ENCODE measurements at regions not wholly inside any gene's neighbourhood (a gene's known extent, or its start where the extent isn't known, plus 50 kb on each side); places are given as distances from the start of the nearest gene placed in this dataset.

DNA sequence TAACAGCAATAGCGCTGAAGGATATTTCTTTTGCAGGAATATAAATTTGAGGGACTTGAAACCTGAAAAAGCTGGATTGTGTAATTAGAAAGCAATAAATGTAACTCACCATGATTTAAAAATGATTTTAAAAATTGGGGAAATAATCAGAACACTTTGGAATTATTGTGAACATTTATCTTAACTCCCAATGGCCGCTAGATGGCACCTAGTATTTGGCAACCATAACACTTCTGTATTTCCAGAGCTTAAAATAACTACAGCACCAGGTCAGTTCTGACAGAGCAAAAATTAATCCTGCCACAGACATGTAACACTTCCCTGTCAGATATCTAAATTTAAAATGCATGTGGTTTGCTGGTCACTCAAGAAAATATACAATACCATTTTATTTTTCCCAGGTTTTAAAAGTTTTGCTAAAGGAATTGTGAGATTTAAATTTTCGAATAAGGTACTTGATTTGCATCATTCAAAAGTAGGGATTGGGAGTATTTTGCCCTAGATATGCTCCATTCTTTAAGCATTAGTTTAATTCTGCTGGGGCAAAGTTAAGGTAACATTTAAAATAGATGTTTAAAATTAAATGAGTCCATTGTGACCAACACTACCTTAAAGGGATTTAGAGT, 144.5 kb downstream of the PPP1R3A start:
- no peak for DNase-seq (ENCODE audit: low read depth, low spot score)
- POLR2A ChIA-PET, result no interaction called here
- Histone ChIP-seq H3K9me3 (ENCODE audit: control insufficient read depth, insufficient read depth, low read length) (no peaks in the 10 kb centered on the region), H3K27me3 (ENCODE audit: control insufficient read depth, insufficient read depth, low read length) (no peaks in the 10 kb centered on the region), H3K4me3 (ENCODE audit: low read depth, low read length) (no peak overlapping the region), H3K27ac (ENCODE audit: low read depth, low read length) (no peak overlapping the region)
- CTCF ChIA-PET, result interaction anchor here (0.6 to 2.7 kb wide), 20 partner anchors 10 to 307 kb away, joined by 3 to 26 read pairs (median 4); partner anchors contain the start of gene PPP1R3A
- peak; percentile 76 for TF ChIP-seq CTCF (IDR thresholded peaks at IDR 0.05; ENCODE audit: low read depth, low read length)

DNA sequence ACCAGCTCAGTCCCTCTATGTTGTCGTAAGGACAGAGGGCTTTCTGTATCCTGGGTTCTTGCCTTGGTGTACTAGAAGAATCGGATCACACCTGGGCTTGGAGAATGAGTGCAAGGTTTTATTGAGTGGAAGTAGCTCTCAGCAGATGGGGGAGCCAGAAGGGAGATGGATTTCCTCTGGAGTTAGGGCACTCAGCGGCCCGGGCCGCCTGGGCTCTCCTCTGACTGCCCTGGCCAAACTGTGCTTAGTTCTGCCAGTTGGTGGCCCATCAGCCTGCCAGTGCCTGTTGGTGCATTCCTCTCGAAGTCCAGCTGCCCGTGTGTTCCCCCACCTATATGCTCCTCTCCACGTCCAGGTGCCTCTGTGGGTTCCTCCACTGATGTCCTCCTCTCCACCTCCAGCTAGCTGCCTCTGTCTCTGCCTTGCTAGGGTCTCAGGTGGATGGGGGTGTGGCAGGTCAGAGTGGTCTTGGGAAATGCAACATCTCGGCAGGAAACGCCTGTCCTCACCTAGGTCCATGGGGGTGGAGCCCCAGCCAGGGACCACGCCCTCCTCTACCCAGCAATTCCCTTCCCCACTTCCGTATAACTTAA, 148.6 kb downstream of the PPP1R3A start:
- no peak for DNase-seq (ENCODE audit: low read depth, low spot score)
- Histone ChIP-seq H3K4me3 (ENCODE audit: low read depth, low read length) (no peak overlapping the region), H3K9me3 (ENCODE audit: control insufficient read depth, insufficient read depth, low read length) (no peaks in the 10 kb centered on the region), H3K27ac (ENCODE audit: low read depth, low read length) (no peak overlapping the region), H3K27me3 (ENCODE audit: control insufficient read depth, insufficient read depth, low read length) (no peaks in the 10 kb centered on the region)
- ChIA-PET CTCF (no interaction called here), POLR2A (no interaction called here)
- no peak for TF ChIP-seq CTCF (IDR thresholded peaks at IDR 0.05; ENCODE audit: low read depth, low read length)

GRCh38 chr7:113768387-113768786, 150.4 kb downstream of the PPP1R3A start:
- ChIA-PET POLR2A (no interaction called here), CTCF (no interaction called here)
- no peaks in the 10 kb centered on the region for H3K9me3 ChIP-seq (ENCODE audit: control insufficient read depth, insufficient read depth, low read length)
- no peak overlapping the region for H3K27ac ChIP-seq (ENCODE audit: low read depth, low read length)
- no peak for DNase-seq (ENCODE audit: low read depth, low spot score)
- no peak for TF ChIP-seq CTCF (IDR thresholded peaks at IDR 0.05; ENCODE audit: low read depth, low read length)
- H3K27me3 ChIP-seq (ENCODE audit: control insufficient read depth, insufficient read depth, low read length), result no peaks in the 10 kb centered on the region
- no peak overlapping the region for H3K4me3 ChIP-seq (ENCODE audit: low read depth, low read length)

GRCh38 chr7:113764401-113765035, 154.3 kb downstream of the PPP1R3A start:
- POLR2A ChIA-PET, result no interaction called here
- H3K4me3 ChIP-seq (ENCODE audit: low read depth, low read length), result no peak overlapping the region
- TF ChIP-seq CTCF (IDR thresholded peaks at IDR 0.05; ENCODE audit: low read depth, low read length), result no peak
- H3K9me3 ChIP-seq (ENCODE audit: control insufficient read depth, insufficient read depth, low read length), result no peaks in the 10 kb centered on the region
- no peak for DNase-seq (ENCODE audit: low read depth, low spot score)
- H3K27me3 ChIP-seq (ENCODE audit: control insufficient read depth, insufficient read depth, low read length), result no peaks in the 10 kb centered on the region
- CTCF ChIA-PET, result interaction anchor here (1.0 kb wide), 1 partner anchor 10 kb away, joined by 5 read pairs; no protein-coding TSS in a partner anchor
- H3K27ac ChIP-seq (ENCODE audit: low read depth, low read length), result no peak overlapping the region

DNA sequence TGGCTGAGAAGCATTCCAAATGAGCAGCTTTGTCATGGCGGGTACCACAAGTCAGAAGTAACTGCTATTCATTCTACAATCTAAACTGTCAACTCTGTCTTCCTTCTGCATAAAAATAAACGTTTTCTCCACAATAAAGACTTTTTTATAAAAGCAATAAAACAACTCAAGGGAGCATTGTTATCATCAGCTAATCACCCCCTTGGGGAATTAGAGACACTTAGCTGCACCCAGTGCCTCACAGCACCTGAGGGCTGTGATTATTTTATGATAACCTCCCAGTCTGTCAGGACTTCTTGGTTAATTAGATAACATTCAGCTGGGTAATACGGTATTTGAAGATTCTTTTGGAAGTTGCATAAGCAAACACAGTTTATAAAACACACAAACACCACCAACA, 155.6 kb downstream of the PPP1R3A start:
- H3K27me3 ChIP-seq (ENCODE audit: control insufficient read depth, insufficient read depth, low read length), result no peaks in the 10 kb centered on the region
- no peaks in the 10 kb centered on the region for H3K9me3 ChIP-seq (ENCODE audit: control insufficient read depth, insufficient read depth, low read length)
- TF ChIP-seq CTCF (IDR thresholded peaks at IDR 0.05; ENCODE audit: low read depth, low read length), result no peak
- ChIA-PET CTCF (interaction anchor here (1.1 kb wide), 1 partner anchor 11 kb away, joined by 4 read pairs; no protein-coding TSS in a partner anchor), POLR2A (no interaction called here)
- DNase-seq (ENCODE audit: low read depth, low spot score), result no peak
- H3K4me3 ChIP-seq (ENCODE audit: low read depth, low read length), result no peak overlapping the region
- no peak overlapping the region for H3K27ac ChIP-seq (ENCODE audit: low read depth, low read length)

All from AG04450 (cell line).